ENCODE measurements at regions not wholly inside any gene's neighbourhood (a gene's known extent, or its start where the extent isn't known, plus 50 kb on each side); places are given as distances from the start of the nearest gene placed in this dataset.

- DNase-seq (ENCODE audit: low spot score) = no peak
Measured at GRCh38 chr18:49658823-49659404, 97.1 kb downstream of the LIPG start.

- no peak for DNase-seq (ENCODE audit: low spot score)
Measured at GRCh38 chr18:49656073-49656692, 94.3 kb downstream of the LIPG start.

- DNase-seq (ENCODE audit: low spot score) = no peak
Measured at GRCh38 chr18:49655266-49656072, 93.6 kb downstream of the LIPG start.

- no peak for DNase-seq (ENCODE audit: low spot score)
Measured at GRCh38 chr18:49654347-49654746, 92.5 kb downstream of the LIPG start.

- DNase-seq (ENCODE audit: low spot score) = no peak
Measured at GRCh38 chr18:49652881-49653724, 91.2 kb downstream of the LIPG start.

- no peak for DNase-seq (ENCODE audit: low spot score)
Measured at GRCh38 chr18:49651033-49651432, 89.2 kb downstream of the LIPG start.

GRCh38 chr18:49650426-49650891, 88.6 kb downstream of the LIPG start:
- no peak for DNase-seq (ENCODE audit: low spot score)

- no peak for DNase-seq (ENCODE audit: low spot score)
Measured at GRCh38 chr18:49648811-49649210, 87.0 kb downstream of the LIPG start.
